H9 (cell line): ENCODE measurements at regions not wholly inside any gene's neighbourhood (a gene's known extent, or its start where the extent isn't known, plus 50 kb on each side); places are given as distances from the start of the nearest gene placed in this dataset.

Experiments used
- DNase-seq: peaks from one replicate; pipeline ENCODE4 v3.0.0-alpha.2; 2017
- H2AFZ ChIP-seq: one replicate; pipeline ENCODE4 v1.6.1; 2013; ENCODE audit warnings: mild to moderate bottlenecking, low read length, control low read depth, moderate library complexity
- H2AK5ac ChIP-seq: 2 replicates; pipeline ENCODE4 v1.6.1; 2013; ENCODE audit warnings: low read length, control low read depth, mixed read lengths; ENCODE audit not compliant: insufficient read length
- H2BK120ac ChIP-seq: one replicate; pipeline ENCODE4 v1.6.1; 2013; ENCODE audit warnings: low read depth, mild to moderate bottlenecking, low read length, control low read depth, inconsistent platforms; ENCODE audit not compliant: poor library complexity, severe bottlenecking
- H2BK12ac ChIP-seq: 2 replicates; pipeline ENCODE4 v1.6.1; 2013; ENCODE audit warnings: low read length, control low read depth, mixed read lengths, low read depth; ENCODE audit not compliant: insufficient read length
- H2BK15ac ChIP-seq: 2 replicates; pipeline ENCODE4 v1.6.1; 2013; ENCODE audit warnings: low read depth, low read length, control low read depth
- H2BK20ac ChIP-seq: one replicate; pipeline ENCODE4 v1.6.1; 2013; ENCODE audit warnings: low read depth, mild to moderate bottlenecking, low read length, control low read depth, inconsistent platforms; ENCODE audit not compliant: poor library complexity, severe bottlenecking
- H2BK5ac ChIP-seq: 2 replicates; pipeline ENCODE4 v1.6.1; 2013; ENCODE audit warnings: low read length, control low read depth, mixed read lengths; ENCODE audit not compliant: insufficient read length
- H3K14ac ChIP-seq: 2 replicates; pipeline ENCODE4 v1.6.1; 2013; ENCODE audit warnings: low read length, control low read depth; ENCODE audit not compliant: insufficient read depth
- H3K18ac ChIP-seq: 2 replicates; pipeline ENCODE4 v1.6.1; 2013; ENCODE audit warnings: low read depth, mild to moderate bottlenecking, mixed read lengths, low read length, control low read depth; ENCODE audit not compliant: insufficient read length
- H3K23ac ChIP-seq: 2 replicates; pipeline ENCODE4 v1.6.1; 2013; ENCODE audit warnings: low read length, control low read depth, mixed read lengths, low read depth; ENCODE audit not compliant: insufficient read length
- H3K23me2 ChIP-seq: 2 replicates; pipeline ENCODE4 v1.6.1; 2013; ENCODE audit warnings: low read depth, mild to moderate bottlenecking, mixed read lengths, low read length, control low read depth; ENCODE audit not compliant: insufficient read length, poor library complexity, severe bottlenecking
- H3K27ac ChIP-seq: 2 replicates; pipeline ENCODE4 v1.5.1; 2013; ENCODE audit warnings: low read length, control low read depth, mixed read lengths, low read depth; ENCODE audit not compliant: insufficient read length
- H3K27me3 ChIP-seq: 2 replicates; pipeline ENCODE4 v1.6.1; 2013; ENCODE audit warnings: low read length, control low read depth, inconsistent platforms; ENCODE audit not compliant: insufficient read depth
- H3K4ac ChIP-seq: 2 replicates; pipeline ENCODE4 v1.6.1; 2013; ENCODE audit warnings: low read depth, mild to moderate bottlenecking, control low read depth, inconsistent platforms, low read length, moderate library complexity
- H3K4me1 ChIP-seq: 2 replicates; pipeline ENCODE4 v1.6.1; 2013; ENCODE audit warnings: low read length, control low read depth, inconsistent platforms; ENCODE audit not compliant: insufficient read depth
- H3K4me2 ChIP-seq: 2 replicates; pipeline ENCODE4 v1.6.1; 2013; ENCODE audit warnings: low read length, control low read depth, mixed read lengths; ENCODE audit not compliant: insufficient read length, insufficient read depth
- H3K56ac ChIP-seq: 2 replicates; pipeline ENCODE4 v1.6.1; 2013; ENCODE audit warnings: low read depth, mild to moderate bottlenecking, mixed read lengths, low read length, control low read depth; ENCODE audit not compliant: insufficient read length
- H3K79me1 ChIP-seq: 2 replicates; pipeline ENCODE4 v1.6.1; 2013; ENCODE audit warnings: low read depth, mild to moderate bottlenecking, moderate library complexity, low read length, control low read depth, inconsistent platforms; ENCODE audit not compliant: insufficient read depth, poor library complexity, severe bottlenecking
- H3K79me2 ChIP-seq: 2 replicates; pipeline ENCODE4 v1.6.1; 2013; ENCODE audit warnings: low read length, control low read depth, inconsistent platforms; ENCODE audit not compliant: insufficient read depth
- H3K9ac ChIP-seq: 2 replicates; pipeline ENCODE4 v1.6.1; 2013; ENCODE audit warnings: low read length, control low read depth, mixed read lengths; ENCODE audit not compliant: insufficient read length; ENCODE audit errors: extremely low read depth
- H3K9me3 ChIP-seq: one replicate; pipeline ENCODE4 v1.6.1; 2013; ENCODE audit warnings: low read depth, low read length, inconsistent platforms; ENCODE audit not compliant: control insufficient read depth
- H3T11ph ChIP-seq: one replicate; pipeline ENCODE4 v1.6.1; 2013; ENCODE audit warnings: mild to moderate bottlenecking, low read length, control low read depth, inconsistent platforms
- H4K20me1 ChIP-seq: one replicate; pipeline ENCODE4 v1.6.1; 2013; ENCODE audit not compliant: control insufficient read depth, insufficient read length, insufficient read depth
- H4K5ac ChIP-seq: 2 replicates; pipeline ENCODE4 v1.6.1; 2013; ENCODE audit warnings: low read depth, mild to moderate bottlenecking, mixed read lengths, low read length, control low read depth; ENCODE audit not compliant: insufficient read length
- H4K8ac ChIP-seq: replicated peaks from 2 replicates; pipeline ENCODE4 v1.6.1; 2013; ENCODE audit warnings: low read length, control low read depth, mixed read lengths, low read depth; ENCODE audit not compliant: insufficient read length
- H4K91ac ChIP-seq: 2 replicates; pipeline ENCODE4 v1.6.1; 2013; ENCODE audit warnings: low read depth, mild to moderate bottlenecking, moderate library complexity, mixed read lengths, low read length, control low read depth; ENCODE audit not compliant: insufficient read length
- H3K27ac Mint-ChIP-seq, 3 experiments: 2 replicates in 2 of 3; 3 replicates in 1 of 3; pipeline ENCODE4 v1.8.0; 2020 to 2021; ENCODE audit warnings: mixed read lengths in 3 of 3, mild to moderate bottlenecking in 1 of 3, moderate library complexity in 1 of 3
- H3K27me3 Mint-ChIP-seq: 2 replicates; pipeline ENCODE4 v1.8.0; 2021; ENCODE audit warnings: low read depth, mild to moderate bottlenecking, moderate library complexity, mixed read lengths
- H3K36me3 Mint-ChIP-seq, 3 experiments: 2 replicates in 2 of 3; 3 replicates in 1 of 3; pipeline ENCODE4 v1.8.0; 2020 to 2021; ENCODE audit warnings: low read depth in 3 of 3, mixed read lengths in 3 of 3; ENCODE audit not compliant: insufficient read depth in 1 of 3
- H3K4me1 Mint-ChIP-seq, 2 experiments: 2 replicates each; pipeline ENCODE4 v1.8.0; 2020; ENCODE audit warnings: mixed read lengths in 2 of 2
- H3K4me3 Mint-ChIP-seq, 2 experiments: 2 replicates in 1 of 2; 3 replicates in 1 of 2; pipeline ENCODE4 v1.8.0; 2020 to 2021; ENCODE audit warnings: mild to moderate bottlenecking in 2 of 2, mixed read lengths in 2 of 2, moderate library complexity in 1 of 2
- H3K9me3 Mint-ChIP-seq, 2 experiments: 2 replicates in 1 of 2; 3 replicates in 1 of 2; pipeline ENCODE4 v1.8.0; 2020; ENCODE audit warnings: mild to moderate bottlenecking in 2 of 2, mixed read lengths in 2 of 2, moderate library complexity in 1 of 2
- CTCF ChIP-seq: fragments of 200-600 bp; sonication (generic); conservative IDR thresholded peaks from 3 replicates; pipeline ENCODE4 v1.8.0; 2021; ENCODE audit warnings: antibody characterized with exemption, mild to moderate bottlenecking
- WGBS: extraction: QIAGEN DNeasy Blood & Tissue Kit; methylation state at CpG from one replicate; pipeline ENCODE4 v1.1.7; 2013; ENCODE audit warnings: missing lambda C conversion rate, low lambda C conversion rate, mixed read lengths; ENCODE audit not compliant: insufficient read length; ENCODE audit errors: extremely low coverage; 5-methylcytosine and 5-hydroxymethylcytosine counted together

GRCh38 chr6:156060013-156060412 is 604.4 kb upstream of the NOX3 start:
- no peak overlapping the region for H3K23ac ChIP-seq
- TF ChIP-seq CTCF: no peak
- H3K36me3 Mint-ChIP-seq: peaks cover 0 to 11% (median 2%) of the 10 kb centered on the region in 3 experiments; a peak in 3 of 7 replicates
- no peak overlapping the region for H3K27ac Mint-ChIP-seq
- no peaks in the 10 kb centered on the region for H3K27me3 Mint-ChIP-seq
- H3K18ac ChIP-seq: no peak overlapping the region
- no peaks in the 10 kb centered on the region for H3K4me1 ChIP-seq
- no peak overlapping the region for H2AFZ ChIP-seq
- no peak overlapping the region for H2BK120ac ChIP-seq
- H3K79me2 ChIP-seq: no peaks in the 10 kb centered on the region
- H3K9ac ChIP-seq: no peak overlapping the region
- H3T11ph ChIP-seq: no peak overlapping the region
- no peak overlapping the region for H3K56ac ChIP-seq
- H4K20me1 ChIP-seq: no peaks in the 10 kb centered on the region
- H3K4me3 Mint-ChIP-seq: no peak overlapping the region
- H2BK5ac ChIP-seq: no peak overlapping the region
- no peak overlapping the region for H4K8ac ChIP-seq
- no peak overlapping the region for H2BK12ac ChIP-seq
- H2AK5ac ChIP-seq: no peak overlapping the region
- H3K79me1 ChIP-seq: no peaks in the 10 kb centered on the region
- no CpG with 5 or more reads among the region's 4 CpGs for WGBS
- no peak overlapping the region for H2BK15ac ChIP-seq
- H2BK20ac ChIP-seq: no peak overlapping the region
- DNase-seq: no peak
- no peak overlapping the region for H3K14ac ChIP-seq
- no peaks in the 10 kb centered on the region for H3K9me3 ChIP-seq
- peaks cover 9 to 14% of the 10 kb centered on the region in 2 experiments; a peak in 4 of 5 replicates for H3K9me3 Mint-ChIP-seq
- H3K27ac ChIP-seq: no peak overlapping the region
- H3K4me1 Mint-ChIP-seq: peaks cover 5 to 6% of the 10 kb centered on the region in 2 experiments
- no peaks in the 10 kb centered on the region for H3K27me3 ChIP-seq
- no peak overlapping the region for H3K4ac ChIP-seq
- H4K5ac ChIP-seq: no peak overlapping the region
- H3K4me2 ChIP-seq: no peak overlapping the region
- H4K91ac ChIP-seq: no peak overlapping the region
- H3K23me2 ChIP-seq: no peaks in the 10 kb centered on the region
